ENCODE measurements at regions not wholly inside any gene's neighbourhood (a gene's known extent, or its start where the extent isn't known, plus 50 kb on each side); places are given as distances from the start of the nearest gene placed in this dataset.

DNA sequence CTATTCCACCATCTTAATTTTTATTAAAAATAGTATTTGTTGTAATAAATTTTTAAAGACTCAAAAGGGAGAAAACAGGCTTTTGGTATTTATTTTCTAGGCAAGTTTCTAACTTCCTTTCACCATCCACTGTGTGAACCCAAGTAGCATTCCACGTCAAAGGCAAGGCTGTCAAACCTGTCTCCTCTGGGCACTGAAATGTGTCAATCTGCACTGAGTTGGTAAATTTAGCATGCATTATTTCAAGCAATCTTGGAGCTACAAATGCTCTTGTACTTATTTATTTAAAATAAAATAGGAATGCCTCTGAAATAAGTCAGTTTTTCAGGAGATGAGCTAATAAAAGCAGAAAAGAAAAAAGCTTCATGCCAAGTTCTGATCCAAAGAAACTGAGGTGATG, 130.9 kb upstream of the CNTNAP5 start:
- TF ChIP-seq, protein P1, sequence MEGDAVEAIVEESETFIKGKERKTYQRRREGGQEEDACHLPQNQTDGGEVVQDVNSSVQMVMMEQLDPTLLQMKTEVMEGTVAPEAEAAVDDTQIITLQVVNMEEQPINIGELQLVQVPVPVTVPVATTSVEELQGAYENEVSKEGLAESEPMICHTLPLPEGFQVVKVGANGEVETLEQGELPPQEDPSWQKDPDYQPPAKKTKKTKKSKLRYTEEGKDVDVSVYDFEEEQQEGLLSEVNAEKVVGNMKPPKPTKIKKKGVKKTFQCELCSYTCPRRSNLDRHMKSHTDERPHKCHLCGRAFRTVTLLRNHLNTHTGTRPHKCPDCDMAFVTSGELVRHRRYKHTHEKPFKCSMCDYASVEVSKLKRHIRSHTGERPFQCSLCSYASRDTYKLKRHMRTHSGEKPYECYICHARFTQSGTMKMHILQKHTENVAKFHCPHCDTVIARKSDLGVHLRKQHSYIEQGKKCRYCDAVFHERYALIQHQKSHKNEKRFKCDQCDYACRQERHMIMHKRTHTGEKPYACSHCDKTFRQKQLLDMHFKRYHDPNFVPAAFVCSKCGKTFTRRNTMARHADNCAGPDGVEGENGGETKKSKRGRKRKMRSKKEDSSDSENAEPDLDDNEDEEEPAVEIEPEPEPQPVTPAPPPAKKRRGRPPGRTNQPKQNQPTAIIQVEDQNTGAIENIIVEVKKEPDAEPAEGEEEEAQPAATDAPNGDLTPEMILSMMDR (conservative IDR thresholded peaks at IDR 0.05 in 1 of 2, IDR thresholded peaks at IDR 0.05 in 1 of 2; ENCODE audit: extremely low read depth in 1 of 2, insufficient read depth in 1 of 2, low read depth in 1 of 2, low read length in 2 of 2) = no peak
- TF ChIP-seq EZH2 (IDR thresholded peaks at IDR 0.05; ENCODE audit: borderline replicate concordance, low read length) = no peak
